ENCODE measurements at regions not wholly inside any gene's neighbourhood (a gene's known extent, or its start where the extent isn't known, plus 50 kb on each side); places are given as distances from the start of the nearest gene placed in this dataset.

DNA sequence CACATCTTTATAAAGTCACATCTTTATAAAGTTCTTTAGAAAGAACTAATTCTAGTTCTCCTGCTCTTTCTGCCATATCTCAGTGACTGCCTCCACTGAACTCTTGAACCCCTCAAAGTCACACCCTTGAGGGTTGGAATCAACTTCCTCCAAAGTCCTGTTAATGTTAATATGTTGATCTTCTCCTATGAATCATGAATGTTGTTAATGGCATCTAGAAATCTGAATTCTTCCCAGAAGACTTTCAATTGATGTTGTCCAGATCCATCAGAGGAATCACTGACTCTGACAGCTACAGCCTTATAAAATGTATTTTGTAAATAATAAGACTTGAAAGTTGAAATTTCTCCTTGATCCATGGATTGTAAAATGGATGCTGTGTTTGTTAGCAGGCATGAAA is 213.4 kb downstream of the COX7C start:
- TF ChIP-seq, protein P1, sequence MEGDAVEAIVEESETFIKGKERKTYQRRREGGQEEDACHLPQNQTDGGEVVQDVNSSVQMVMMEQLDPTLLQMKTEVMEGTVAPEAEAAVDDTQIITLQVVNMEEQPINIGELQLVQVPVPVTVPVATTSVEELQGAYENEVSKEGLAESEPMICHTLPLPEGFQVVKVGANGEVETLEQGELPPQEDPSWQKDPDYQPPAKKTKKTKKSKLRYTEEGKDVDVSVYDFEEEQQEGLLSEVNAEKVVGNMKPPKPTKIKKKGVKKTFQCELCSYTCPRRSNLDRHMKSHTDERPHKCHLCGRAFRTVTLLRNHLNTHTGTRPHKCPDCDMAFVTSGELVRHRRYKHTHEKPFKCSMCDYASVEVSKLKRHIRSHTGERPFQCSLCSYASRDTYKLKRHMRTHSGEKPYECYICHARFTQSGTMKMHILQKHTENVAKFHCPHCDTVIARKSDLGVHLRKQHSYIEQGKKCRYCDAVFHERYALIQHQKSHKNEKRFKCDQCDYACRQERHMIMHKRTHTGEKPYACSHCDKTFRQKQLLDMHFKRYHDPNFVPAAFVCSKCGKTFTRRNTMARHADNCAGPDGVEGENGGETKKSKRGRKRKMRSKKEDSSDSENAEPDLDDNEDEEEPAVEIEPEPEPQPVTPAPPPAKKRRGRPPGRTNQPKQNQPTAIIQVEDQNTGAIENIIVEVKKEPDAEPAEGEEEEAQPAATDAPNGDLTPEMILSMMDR (IDR thresholded peaks at IDR 0.05): no peak
- TF ChIP-seq POLR2AphosphoS5 (IDR thresholded peaks at IDR 0.05): no peak
- no peak for TF ChIP-seq POLR2A (IDR thresholded peaks at IDR 0.05)
